ENCODE measurements at regions not wholly inside any gene's neighbourhood (a gene's known extent, or its start where the extent isn't known, plus 50 kb on each side); places are given as distances from the start of the nearest gene placed in this dataset.

DNA sequence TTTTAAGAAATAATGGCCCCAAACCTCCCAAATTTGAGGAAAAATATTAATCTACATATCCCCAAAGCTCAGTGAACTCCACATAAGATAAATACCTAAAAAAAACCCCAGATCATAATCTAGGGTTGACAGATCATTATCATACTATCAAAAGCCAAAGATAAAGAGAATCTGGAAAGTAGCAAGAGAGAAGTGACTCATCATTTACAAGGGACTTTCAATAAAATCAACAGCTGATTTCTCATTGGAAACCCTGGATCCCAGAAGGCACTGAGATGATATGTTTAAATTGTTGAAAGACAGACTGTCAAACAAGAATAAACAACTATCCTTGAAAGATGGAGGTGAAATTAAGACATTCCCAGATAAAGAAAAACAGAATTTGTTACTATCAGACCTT lies 199.3 kb downstream of the KCNRG start:
- no peaks in the 10 kb centered on the region for H3K27me3 ChIP-seq (ENCODE audit: insufficient read depth, low read length, poor library complexity)
- DNase-seq (no peak), ATAC-seq (ENCODE audit: insufficient read depth, low read depth) (peak; percentile 40; the same call in 1 of the 3 replicates)
- no peaks in the 10 kb centered on the region for H3K79me2 ChIP-seq (ENCODE audit: insufficient read depth, low read length)
- H3K4me2 ChIP-seq (ENCODE audit: insufficient read depth, low read length): no peak overlapping the region
- H4K20me1 ChIP-seq (ENCODE audit: insufficient read depth, low read length): no peaks in the 10 kb centered on the region
- peaks cover 20% of the 10 kb centered on the region for H3K9me3 ChIP-seq (ENCODE audit: insufficient read depth, low read length, severe bottlenecking)
- no peak overlapping the region for H3K4me3 ChIP-seq (ENCODE audit: low read depth in 1 of 2, low read length in 2 of 2)
- no peak overlapping the region for H3K9ac ChIP-seq (ENCODE audit: low read depth, low read length)
- peaks cover 23% of the 10 kb centered on the region for H3K4me1 ChIP-seq (ENCODE audit: insufficient read depth, low read length)
- no peak overlapping the region for H3K27ac ChIP-seq (ENCODE audit: low read length)
- H2AFZ ChIP-seq (ENCODE audit: low read depth, low read length): no peak overlapping the region
- no peak for TF ChIP-seq EZH2 (IDR thresholded peaks at IDR 0.05; ENCODE audit: borderline replicate concordance, low read depth, low read length, severe bottlenecking)
- no peaks in the 10 kb centered on the region for H3K36me3 ChIP-seq (ENCODE audit: insufficient read depth, low read length)

DNA sequence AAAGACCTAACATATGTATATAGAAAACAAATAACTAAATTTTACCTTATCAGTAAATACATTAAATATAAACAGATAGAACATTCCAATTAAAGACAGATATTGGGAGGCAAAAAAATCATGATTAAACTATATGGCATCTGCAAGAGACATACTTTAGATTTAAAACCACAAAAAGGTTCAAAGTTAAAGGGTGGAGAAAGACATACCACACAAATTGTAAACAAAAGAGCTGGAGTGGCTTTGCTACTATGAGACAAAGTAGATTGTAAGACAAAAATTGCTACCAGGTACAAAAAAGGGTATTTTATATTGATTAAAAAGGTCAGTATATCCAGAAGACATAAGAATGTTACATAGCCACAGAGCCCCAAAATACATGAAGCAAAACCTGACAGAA lies 200.2 kb downstream of the KCNRG start:
- H3K4me3 ChIP-seq (ENCODE audit: low read depth in 1 of 2, low read length in 2 of 2): no peak overlapping the region
- no peak overlapping the region for H3K27ac ChIP-seq (ENCODE audit: low read length)
- no peaks in the 10 kb centered on the region for H3K27me3 ChIP-seq (ENCODE audit: insufficient read depth, low read length, poor library complexity)
- H3K9me3 ChIP-seq (ENCODE audit: insufficient read depth, low read length, severe bottlenecking): peaks cover 20% of the 10 kb centered on the region
- H3K4me1 ChIP-seq (ENCODE audit: insufficient read depth, low read length): peaks cover 18% of the 10 kb centered on the region
- H3K36me3 ChIP-seq (ENCODE audit: insufficient read depth, low read length): no peaks in the 10 kb centered on the region
- H3K79me2 ChIP-seq (ENCODE audit: insufficient read depth, low read length): no peaks in the 10 kb centered on the region
- TF ChIP-seq EZH2 (IDR thresholded peaks at IDR 0.05; ENCODE audit: borderline replicate concordance, low read depth, low read length, severe bottlenecking): no peak
- TF ChIP-seq, protein P1, sequence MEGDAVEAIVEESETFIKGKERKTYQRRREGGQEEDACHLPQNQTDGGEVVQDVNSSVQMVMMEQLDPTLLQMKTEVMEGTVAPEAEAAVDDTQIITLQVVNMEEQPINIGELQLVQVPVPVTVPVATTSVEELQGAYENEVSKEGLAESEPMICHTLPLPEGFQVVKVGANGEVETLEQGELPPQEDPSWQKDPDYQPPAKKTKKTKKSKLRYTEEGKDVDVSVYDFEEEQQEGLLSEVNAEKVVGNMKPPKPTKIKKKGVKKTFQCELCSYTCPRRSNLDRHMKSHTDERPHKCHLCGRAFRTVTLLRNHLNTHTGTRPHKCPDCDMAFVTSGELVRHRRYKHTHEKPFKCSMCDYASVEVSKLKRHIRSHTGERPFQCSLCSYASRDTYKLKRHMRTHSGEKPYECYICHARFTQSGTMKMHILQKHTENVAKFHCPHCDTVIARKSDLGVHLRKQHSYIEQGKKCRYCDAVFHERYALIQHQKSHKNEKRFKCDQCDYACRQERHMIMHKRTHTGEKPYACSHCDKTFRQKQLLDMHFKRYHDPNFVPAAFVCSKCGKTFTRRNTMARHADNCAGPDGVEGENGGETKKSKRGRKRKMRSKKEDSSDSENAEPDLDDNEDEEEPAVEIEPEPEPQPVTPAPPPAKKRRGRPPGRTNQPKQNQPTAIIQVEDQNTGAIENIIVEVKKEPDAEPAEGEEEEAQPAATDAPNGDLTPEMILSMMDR (IDR thresholded peaks at IDR 0.05; ENCODE audit: borderline replicate concordance, extremely low read depth, low read length, poor library complexity, severe bottlenecking): no peak
- no peak overlapping the region for H2AFZ ChIP-seq (ENCODE audit: low read depth, low read length)
- no peak for DNase-seq
- no peak overlapping the region for H3K9ac ChIP-seq (ENCODE audit: low read depth, low read length)
- peak; percentile 67; the same call in 2 of the 3 replicates for ATAC-seq (ENCODE audit: insufficient read depth, low read depth)
- H3K4me2 ChIP-seq (ENCODE audit: insufficient read depth, low read length): no peak overlapping the region
- H4K20me1 ChIP-seq (ENCODE audit: insufficient read depth, low read length): no peaks in the 10 kb centered on the region

DNA sequence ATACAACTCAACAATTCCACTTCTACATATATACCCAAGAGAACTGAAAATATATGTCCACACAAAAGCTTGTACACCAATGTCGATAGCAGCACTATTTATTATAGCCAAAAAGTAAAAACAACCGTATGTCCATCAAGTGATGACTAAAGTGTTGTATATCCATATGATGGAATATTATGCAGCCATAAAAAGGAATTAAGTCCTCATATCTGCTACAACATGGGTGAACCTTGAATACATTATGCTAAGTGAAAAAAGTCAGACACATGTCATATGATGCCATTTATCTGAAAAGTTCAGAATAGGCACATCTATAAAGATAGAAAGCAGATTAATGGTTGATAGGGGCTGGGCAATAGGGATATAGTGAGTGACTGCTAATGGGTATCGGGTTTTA lies 204.5 kb downstream of the KCNRG start:
- Histone ChIP-seq H3K4me1 (ENCODE audit: insufficient read depth, low read length) (peaks cover 13% of the 10 kb centered on the region), H4K20me1 (ENCODE audit: insufficient read depth, low read length) (no peaks in the 10 kb centered on the region), H3K79me2 (ENCODE audit: insufficient read depth, low read length) (no peaks in the 10 kb centered on the region), H3K4me2 (ENCODE audit: insufficient read depth, low read length) (no peak overlapping the region), H3K36me3 (ENCODE audit: insufficient read depth, low read length) (no peaks in the 10 kb centered on the region), H3K27ac (ENCODE audit: low read length) (no peak overlapping the region), H2AFZ (ENCODE audit: low read depth, low read length) (no peak overlapping the region), H3K4me3 (ENCODE audit: low read depth in 1 of 2, low read length in 2 of 2) (no peak overlapping the region), H3K9me3 (ENCODE audit: insufficient read depth, low read length, severe bottlenecking) (peaks cover 3% of the 10 kb centered on the region), H3K27me3 (ENCODE audit: insufficient read depth, low read length, poor library complexity) (no peaks in the 10 kb centered on the region), H3K9ac (ENCODE audit: low read depth, low read length) (no peak overlapping the region)
- no peak for ATAC-seq (ENCODE audit: insufficient read depth, low read depth)
- no peak for DNase-seq
- no peak for TF ChIP-seq EZH2 (IDR thresholded peaks at IDR 0.05; ENCODE audit: borderline replicate concordance, low read depth, low read length, severe bottlenecking)
- TF ChIP-seq, protein P1 (IDR thresholded peaks at IDR 0.05; ENCODE audit: borderline replicate concordance, extremely low read depth, low read length, poor library complexity, severe bottlenecking): no peak

DNA sequence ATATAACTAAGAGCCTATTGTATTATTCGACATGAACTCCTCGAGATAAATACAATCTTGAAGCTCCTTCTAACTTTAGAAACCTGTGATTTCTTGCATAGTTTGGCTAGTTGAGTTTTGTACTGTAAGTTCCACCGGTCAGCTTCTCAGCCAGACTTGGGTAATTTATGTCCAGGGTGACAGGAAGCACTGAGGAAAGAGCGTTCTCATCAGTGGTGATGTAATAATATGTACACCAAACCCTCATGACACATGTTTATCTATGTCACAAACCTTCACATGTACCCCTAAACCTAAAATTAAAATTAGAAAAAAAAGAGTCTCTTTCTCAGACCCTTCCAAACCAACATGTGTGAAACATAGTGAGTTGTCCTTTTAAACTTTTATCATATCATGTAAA lies 205.7 kb downstream of the KCNRG start:
- H3K27me3 ChIP-seq (ENCODE audit: insufficient read depth, low read length, poor library complexity): no peaks in the 10 kb centered on the region
- no peaks in the 10 kb centered on the region for H4K20me1 ChIP-seq (ENCODE audit: insufficient read depth, low read length)
- no peak overlapping the region for H3K9ac ChIP-seq (ENCODE audit: low read depth, low read length)
- no peak overlapping the region for H2AFZ ChIP-seq (ENCODE audit: low read depth, low read length)
- no peaks in the 10 kb centered on the region for H3K79me2 ChIP-seq (ENCODE audit: insufficient read depth, low read length)
- no peak overlapping the region for H3K27ac ChIP-seq (ENCODE audit: low read length)
- peaks cover under 1% of the 10 kb centered on the region; the same call in 1 of the 2 replicates for H3K4me1 ChIP-seq (ENCODE audit: insufficient read depth, low read length)
- H3K36me3 ChIP-seq (ENCODE audit: insufficient read depth, low read length): no peaks in the 10 kb centered on the region
- TF ChIP-seq EZH2 (IDR thresholded peaks at IDR 0.05; ENCODE audit: borderline replicate concordance, low read depth, low read length, severe bottlenecking): no peak
- TF ChIP-seq, protein P1 (IDR thresholded peaks at IDR 0.05; ENCODE audit: borderline replicate concordance, extremely low read depth, low read length, poor library complexity, severe bottlenecking): no peak
- no peak for DNase-seq
- H3K4me2 ChIP-seq (ENCODE audit: insufficient read depth, low read length): no peak overlapping the region
- no peak overlapping the region for H3K4me3 ChIP-seq (ENCODE audit: low read depth in 1 of 2, low read length in 2 of 2)
- no peak for ATAC-seq (ENCODE audit: insufficient read depth, low read depth)
- H3K9me3 ChIP-seq (ENCODE audit: insufficient read depth, low read length, severe bottlenecking): peaks cover 3% of the 10 kb centered on the region
